HG03442 (cell line): ENCODE measurements at regions not wholly inside any gene's neighbourhood (a gene's known extent, or its start where the extent isn't known, plus 50 kb on each side); places are given as distances from the start of the nearest gene placed in this dataset.
"Not testable (repeated sequence)": the region's sequence is repeated elsewhere in the genome, so short reads cannot be mapped to it uniquely, and the experiment has no call there.

Experiments
- ATAC-seq: cut with Tn5 transposase; IDR thresholded peaks from one replicate; pipeline ENCODE4 v1.9.1; 2021; ENCODE audit warnings: mild to moderate bottlenecking, moderate library complexity; ENCODE audit not compliant: unreplicated experiment

DNA sequence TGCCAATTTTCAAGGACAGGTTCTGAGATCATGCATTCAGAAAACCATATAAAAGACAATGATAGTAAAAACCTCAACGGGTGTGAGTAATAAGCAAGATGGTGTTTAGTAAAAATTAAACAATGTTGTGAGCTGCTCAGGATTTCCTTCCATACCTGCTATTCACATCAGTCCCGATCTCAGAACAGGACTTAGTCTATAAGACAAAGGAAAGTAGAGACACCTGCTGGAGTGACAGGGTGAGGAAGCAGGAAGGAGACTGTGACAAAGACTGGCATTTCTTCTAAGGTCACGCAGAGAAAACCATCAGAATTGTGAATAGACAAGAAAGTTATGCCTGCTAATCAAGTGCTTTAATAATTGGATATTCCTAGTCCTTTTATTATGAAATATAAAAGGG lies 648.0 kb downstream of the DACH1 start:
- no peak for ATAC-seq

DNA sequence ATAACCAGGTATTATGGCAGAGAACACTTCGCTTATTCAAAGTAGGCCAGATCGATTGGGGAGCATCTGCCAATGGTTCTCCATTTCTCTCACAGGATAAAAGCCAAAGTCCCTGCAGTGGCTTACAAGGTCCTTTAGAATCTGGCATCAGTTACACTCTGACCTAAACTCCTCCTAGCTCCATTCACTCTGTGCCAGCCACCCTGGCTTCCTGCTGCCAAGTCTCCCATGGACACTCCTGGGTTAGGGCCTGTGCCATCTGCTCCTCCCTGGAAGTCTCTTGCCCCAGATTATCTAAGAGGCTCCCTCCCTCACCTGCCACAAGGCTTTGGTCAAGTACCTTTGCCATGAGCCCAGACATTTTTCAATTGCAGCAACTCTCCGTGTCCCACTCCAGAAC lies 649.2 kb downstream of the DACH1 start:
- no peak for ATAC-seq

DNA sequence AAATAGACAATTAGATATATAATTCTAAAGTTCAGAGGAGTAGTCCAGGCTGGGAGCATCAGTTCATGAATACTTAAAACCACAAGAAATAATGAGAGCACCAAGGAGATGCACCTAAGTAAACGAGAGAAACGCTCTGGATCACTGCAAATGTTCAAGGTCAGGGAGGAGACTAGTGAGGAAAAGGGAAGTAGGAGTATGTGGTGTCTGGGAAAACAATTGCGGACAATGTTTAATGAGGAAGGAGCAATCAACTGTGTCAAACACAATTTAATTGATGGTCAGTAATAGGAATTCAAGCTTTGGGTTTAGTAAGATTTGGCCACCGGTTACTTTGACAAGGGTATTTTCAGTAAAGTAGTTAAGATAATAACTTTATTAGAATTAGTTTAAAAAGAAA lies 652.2 kb downstream of the DACH1 start:
- no peak for ATAC-seq

DNA sequence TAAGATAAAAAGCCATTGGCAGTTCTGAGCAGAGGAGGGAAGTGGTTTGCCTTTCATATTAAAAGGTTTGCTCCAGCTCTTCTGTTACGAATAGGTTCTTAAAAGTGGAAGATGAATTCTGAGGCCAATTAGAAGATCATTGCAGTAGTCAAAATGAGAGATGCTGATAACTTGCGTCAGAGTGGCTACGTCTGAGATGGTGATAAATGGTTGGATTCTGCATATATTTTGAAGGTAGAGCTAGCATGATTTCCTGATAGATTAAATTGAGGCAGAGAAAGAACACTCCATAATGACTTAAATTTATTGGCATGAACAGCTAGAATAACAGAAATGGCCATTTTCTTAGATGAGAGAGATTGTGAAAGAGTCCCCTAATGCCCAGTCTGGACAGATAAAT lies 652.6 kb downstream of the DACH1 start:
- ATAC-seq: no peak

DNA sequence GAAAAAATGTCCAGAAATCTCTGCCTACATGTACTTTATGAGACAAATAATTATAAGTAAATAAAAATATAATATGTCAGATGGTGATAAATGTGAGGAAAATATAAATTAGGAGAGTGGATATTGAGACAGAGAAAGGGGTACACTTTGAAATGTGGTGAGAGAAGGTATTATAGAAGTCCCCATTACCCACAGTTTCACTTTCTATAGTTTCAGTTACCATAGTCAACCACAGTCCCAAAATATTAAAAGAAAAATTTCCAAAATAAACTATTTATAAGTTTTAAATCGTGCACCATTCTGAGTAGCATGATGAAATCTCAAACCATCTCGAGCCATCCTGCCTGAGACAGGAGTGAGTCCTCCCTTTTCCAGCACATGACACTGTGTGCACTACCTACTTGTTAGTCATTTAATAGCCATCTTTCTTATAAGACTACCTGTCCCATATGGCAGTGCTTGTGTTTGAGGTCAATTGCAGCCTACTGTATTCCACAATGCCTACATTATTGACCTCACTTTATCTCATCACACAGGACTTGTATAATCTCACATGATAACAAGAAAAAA lies 653.7 kb downstream of the DACH1 start:
- peak; percentile 59 for ATAC-seq

DNA sequence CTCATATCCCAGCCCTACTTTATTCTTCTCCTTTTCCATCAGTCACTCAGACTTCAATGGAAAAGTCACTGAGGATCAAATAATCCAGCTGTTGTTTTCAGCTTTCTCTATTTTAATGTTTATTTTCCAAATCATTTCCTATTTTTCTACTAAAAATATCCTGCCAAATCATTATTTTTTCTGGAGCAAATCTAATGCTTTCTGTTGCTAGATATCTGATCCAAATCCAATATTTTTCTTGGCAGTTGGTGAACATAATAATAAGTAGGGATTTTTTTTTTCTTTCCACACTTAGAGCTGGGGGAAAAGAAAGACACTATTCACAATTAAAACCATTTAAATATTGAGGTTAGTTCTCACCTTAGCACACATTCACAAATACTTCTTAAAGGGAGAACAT lies 656.1 kb downstream of the DACH1 start:
- no peak for ATAC-seq

DNA sequence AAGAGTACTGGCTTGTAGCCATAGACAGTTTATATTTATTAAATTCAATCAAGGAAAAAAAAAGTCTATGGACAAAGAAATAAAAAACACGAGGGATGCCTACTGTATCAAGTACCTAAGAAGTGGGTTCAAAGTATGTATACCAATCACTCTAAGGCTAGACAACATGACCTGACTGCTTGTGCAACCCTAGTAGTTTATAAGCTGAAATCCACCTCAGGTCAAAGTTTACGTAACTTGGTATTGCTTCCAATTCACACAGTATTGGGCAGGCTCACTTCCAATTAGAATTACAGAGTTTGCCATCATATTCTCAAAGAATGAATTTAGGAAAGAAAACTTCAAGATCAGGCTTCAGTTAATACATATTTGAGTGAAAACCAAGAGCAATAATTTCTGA lies 657.8 kb downstream of the DACH1 start:
- ATAC-seq: no peak

DNA sequence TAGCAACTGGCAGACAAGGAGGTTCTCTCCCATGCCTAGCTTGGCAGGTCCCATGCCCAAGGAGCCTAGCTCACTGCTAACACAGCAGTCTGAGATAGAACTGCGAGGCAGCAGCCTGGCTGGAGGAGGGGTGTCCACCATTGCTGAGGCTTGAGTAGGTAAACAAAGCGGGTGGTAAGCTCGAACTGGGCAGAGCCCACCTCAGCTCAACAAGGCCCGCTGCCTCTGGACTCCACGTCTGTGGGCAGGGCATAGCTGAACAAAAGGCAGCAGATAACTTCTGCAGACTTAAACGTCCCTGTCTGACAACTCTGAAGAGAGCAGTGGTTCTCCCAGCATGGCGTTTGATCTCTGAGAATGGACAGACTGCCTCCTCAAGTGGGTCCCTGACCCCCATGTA lies 682.4 kb downstream of the DACH1 start:
- not testable (repeated sequence) for ATAC-seq

DNA sequence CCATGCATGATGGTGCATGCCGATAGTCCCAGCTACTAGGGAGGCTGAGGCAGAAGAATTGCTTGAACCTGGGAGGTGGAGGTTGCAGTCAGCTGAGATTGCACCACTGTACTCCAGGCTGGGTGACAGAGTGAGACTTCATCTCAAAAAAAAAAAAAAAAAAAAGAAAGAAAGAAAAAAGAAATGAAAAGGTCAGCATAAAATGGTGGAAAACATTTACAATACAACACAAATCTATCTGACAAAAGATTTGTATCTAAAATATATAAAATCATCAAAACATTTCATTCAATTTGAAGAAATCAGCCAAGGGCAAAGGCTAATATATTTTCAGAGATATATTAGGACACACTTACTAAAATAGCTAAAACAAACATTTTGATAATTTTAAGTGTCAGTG lies 683.7 kb downstream of the DACH1 start:
- ATAC-seq: not testable (repeated sequence)

DNA sequence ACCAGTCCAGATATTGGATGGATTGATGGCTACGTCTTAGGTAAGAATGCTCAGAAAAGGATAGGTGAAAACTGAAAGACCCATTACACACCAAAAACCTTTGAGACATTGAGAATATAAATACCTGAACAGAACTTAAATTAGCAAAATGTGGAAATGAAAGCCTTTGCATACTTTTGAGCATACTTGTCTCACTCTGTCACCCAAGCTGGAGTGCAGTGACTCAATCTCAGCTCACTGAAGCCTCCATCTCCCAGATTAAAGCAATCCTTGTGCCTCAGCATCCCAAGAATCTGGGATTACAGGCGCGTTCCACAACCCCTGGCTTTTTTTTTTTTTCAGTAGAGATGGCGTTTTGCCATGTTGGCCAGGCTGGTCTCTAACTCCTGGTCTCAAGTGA lies 695.3 kb downstream of the DACH1 start:
- ATAC-seq: no peak

DNA sequence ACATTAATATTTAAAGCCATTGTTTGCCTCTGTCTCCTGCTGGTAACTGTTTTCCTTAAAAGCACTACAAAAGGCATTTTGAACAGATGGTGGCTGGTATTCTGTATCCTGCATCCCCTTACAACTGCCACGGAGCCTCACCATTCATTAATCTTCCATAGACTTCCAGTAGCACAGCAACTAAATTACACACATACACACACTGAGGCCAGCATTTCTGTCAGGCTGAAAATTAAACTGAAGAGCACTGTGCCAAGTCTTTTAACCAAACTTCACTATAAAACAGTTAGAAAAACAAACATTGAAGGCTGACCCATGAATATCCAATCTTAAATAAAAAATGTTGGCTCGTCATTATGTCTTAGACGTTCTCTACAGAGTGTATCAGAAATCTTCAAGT lies 697.8 kb downstream of the DACH1 start:
- ATAC-seq: no peak

DNA sequence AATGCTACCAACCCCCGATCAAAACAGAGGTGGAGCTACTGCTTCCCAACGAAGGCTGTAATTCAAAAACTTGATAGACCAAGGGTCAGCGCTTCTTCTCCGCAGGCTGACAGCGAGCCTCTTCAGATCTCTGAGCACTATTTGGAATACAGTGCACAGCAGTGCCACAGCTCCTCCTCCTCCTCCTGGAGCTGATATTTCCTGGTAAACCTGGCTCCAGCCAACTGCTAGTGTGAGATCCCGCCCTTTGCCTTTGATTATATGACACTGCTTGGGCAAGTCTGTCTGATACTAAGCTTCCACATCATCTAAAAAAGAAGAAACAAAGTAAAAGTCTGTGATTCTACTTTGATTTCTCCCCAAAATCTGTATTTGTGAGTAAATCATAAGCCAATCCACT lies 710.5 kb downstream of the DACH1 start:
- no peak for ATAC-seq

DNA sequence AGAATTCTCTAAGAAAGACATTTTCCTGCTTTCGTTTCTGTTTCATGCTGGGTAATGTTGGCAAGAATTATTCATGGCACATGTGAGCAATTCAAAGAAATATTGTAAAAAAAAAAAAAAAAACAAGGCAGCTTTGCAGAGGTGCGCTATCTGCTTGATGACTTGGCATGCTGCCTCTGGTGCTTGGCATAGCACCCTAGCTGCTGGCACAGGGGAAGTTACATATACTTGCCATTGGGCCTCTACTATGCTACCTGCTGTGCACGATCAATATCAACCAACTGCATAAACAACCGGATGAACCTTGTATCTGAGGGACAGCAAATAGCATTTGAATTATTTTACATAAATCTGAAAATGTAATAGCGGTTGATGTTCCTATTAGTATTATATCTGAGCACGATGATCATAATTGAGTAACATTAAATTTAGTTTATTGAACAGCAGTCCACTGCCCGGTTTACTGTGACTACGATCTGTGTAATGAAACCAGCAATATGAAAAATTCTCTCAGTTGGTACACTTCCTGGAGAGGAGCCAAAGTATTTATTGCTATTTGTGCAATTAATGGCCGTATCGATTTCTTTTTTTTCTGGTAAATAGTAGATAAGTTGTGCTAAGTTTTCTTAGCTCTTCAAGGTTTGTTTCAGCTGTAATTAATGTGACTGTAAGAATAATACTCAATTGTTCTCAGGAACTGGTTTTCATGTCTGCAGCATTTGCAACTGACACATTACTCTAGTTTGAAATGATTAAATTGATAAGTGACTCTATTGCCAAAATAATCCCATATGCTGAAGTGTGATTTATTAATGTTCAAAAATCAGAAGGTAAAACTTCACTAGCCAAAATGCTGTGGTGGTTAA lies 717.3 kb downstream of the DACH1 start:
- no peak for ATAC-seq

DNA sequence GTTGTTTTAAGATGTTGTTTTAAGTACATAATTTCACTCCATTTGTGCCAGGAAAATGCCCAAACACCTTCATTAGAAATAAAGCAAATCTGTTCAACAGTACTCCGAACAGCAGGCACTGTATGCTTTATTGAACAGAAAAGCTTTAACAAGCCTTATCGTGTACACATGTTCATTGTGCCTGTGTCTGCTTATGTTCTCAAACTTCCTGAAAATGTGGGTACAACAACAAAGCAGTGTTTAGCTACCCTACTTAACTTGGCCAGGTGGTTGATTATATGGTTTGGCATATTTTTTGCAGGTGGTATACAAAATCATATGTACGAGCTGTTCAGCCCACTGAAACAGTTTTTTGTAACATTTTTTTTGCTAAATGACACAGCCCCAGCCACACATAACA lies 718.0 kb downstream of the DACH1 start:
- ATAC-seq: no peak

DNA sequence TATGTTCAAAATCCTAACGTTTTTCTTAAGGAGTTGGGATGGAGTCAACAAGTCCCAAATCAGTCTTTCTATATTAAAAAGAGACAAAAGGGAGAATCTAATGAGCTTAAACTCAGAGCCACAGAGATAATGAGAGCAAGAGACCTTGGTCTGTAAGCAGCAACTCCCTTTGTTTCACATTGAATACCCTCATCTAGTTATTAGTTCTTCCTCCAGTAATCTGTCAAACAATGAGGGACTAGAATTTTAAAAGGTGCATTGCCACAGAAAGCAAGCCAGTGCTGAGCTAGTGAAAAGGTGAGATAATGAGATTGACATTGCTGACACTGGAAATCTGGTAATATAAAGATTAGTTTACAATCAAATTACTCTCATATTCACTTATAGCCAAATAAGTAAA lies 718.6 kb downstream of the DACH1 start:
- ATAC-seq: no peak

DNA sequence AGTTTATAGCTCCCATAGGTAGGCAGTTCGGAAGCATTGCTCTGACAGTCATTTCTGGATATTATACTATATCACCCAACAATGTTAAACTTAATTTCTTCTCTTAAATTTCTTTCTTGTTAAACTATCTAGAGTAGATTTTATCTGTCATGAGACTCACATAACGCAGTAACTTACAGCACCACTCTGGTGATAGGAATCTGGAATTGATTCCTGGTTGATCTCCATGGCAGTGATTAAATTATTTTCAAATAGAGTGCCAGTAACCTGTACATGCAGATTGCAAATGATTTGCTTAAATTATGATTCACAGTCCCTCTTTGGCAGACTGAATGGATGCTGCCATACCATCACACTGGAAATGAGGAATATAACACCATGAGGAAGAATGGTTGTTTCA lies 722.1 kb downstream of the DACH1 start:
- no peak for ATAC-seq

DNA sequence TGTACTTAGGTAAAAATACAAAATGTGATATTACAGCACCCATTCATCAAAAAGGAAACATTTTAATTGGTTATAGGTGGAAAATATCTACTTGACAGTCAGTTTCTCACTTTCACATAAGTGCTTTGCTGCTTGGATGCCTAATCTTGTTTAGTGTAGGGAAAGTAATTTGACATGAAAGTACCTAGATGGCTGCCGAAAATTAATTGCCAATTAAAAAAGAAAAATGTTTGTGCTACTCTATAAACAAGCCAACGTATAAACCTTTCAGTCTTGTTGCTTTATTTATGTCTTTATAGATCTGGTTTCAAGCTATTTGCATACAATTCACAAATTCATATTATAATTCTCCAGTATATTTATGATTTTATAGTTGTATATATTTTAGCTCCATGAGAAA lies 729.9 kb downstream of the DACH1 start:
- no peak for ATAC-seq

DNA sequence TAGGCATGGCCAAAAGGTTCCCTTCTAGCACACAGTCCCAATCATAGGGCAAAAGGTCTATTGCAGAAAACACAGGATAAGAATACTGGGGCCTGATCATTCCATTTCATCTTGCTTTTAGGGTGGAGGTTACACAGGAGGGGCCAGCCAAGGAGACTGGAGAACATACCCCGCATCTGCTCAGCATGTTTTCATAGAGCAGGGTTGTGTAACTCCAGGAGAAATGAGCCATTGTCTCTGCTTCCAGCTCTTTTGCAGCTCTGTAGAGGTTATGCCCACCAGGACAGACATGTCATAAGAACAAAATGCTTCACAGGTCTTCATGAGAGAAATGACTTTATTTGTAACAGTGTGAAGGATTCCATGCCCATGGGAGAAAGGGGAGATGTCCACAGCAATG lies 742.8 kb downstream of the DACH1 start:
- ATAC-seq: no peak

DNA sequence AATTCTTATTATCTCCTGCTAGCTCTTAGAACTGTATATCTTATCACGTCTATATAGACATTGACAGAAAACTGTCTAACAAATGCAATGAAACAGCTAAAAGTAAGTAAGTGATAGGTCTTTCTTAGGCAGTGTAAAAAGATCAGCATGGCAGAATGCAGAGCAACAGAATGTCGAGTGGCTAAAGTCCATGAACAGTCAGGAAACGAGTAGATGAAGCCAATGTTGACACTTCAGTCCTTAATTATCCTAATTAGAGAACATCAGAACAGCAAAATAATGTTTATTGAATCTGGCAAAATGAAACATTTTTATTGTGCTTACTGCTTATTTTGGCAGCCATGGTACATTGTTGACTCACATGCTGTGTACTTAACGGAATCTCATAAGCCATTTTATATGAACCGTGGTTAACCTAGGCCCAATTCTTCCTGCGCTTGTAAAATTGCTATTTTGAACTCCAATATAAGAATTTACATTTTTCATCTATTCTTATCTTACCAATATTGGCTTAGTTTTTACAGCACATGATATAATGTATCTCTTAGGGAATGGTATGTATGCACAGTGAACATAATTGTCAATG lies 748.1 kb downstream of the DACH1 start:
- ATAC-seq: no peak

DNA sequence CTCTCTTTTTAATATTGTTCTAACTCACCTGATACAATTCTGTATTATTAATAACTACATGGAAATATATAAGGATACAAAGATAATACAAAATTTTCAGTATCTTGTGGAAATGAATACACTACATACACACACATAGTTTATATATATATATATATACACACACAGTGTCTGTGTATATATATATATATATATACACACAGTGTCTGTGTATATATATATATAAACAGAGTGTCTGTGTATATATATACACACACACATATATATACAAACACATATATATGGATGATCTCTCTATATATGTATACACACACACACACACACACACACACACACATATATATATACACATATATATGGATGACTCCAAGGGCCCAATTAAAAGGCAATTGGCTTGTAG lies 749.1 kb downstream of the DACH1 start:
- no peak for ATAC-seq

DNA sequence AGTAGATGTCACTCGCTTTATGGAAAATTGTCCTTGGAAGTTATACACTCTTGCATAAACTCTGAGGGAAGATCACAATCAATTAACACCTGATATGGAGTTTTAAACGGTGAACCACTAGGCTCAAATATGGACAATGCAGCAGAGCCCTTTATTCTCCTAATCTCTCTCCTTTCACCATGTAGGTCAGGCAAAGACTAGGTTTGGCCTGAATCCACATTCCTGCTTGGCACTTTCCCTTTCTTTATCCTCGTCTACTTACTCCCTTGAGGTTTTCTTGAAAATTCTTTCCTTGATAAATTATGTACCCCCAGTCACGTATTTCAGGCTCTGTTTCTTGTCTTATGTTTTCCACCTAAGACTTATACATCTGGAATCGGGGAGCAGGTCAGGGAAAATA lies 751.7 kb downstream of the DACH1 start:
- ATAC-seq: no peak

DNA sequence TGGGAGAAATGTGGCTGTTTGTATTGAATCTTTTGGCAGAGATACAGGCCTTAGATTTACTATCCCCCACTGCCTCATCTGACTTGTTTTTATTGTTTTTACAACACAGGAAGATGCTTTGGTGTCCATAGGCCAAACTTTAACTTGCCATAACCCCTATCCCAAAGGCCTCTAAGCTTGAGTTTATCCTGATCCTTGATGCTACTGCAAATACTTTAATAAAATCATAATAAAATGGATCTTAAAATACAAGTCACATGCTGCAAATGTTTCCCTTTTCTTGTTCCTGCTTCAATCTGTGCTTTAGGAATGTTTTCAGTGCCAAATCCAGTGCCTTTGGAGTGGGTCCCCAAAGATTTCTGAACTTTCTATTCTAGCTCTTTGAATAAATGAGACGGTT lies 770.6 kb downstream of the DACH1 start:
- no peak for ATAC-seq
